ENCODE measurements at regions not wholly inside any gene's neighbourhood (a gene's known extent, or its start where the extent isn't known, plus 50 kb on each side); places are given as distances from the start of the nearest gene placed in this dataset.

DNA sequence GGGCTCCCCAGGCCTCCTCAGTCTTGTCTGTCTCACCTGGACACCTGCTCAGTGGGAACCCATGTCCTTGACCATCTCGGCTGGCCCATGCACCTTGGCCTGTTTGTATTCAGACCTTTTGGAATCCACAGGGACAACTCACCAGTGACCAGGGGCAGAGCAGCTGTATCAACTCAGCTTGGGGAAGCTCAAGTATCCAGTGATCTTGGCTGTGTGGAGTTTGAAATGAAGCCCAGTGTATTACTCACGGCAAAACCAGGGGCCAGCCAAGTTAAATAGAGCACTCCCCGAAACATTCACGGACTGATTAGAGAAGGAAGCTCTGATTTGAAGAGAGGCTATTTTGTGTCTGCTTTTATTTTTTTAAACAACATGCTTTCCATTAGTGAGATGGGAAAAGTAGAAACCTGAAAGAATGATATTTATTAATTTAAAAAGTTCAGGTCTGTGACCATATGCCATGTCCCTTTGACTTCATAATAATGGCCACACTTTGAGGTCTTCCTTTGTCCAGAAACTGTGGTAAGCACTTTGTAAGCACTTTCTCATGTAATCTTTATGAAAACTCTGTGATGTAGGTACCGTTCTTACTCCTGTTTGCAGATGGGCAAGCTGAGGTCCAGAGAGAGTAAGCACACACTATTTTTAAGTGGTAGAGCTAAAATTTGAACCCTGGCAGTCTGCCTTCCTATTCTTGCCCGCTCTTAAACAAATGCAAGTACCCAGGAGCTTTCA is 656.5 kb downstream of the BNC2 start:
- H3K9me3 ChIP-seq = no peaks in the 10 kb centered on the region
- peak; percentile 77 to 90 (median 78) for DNase-seq
- intact Hi-C loops (cut with DNase I) = loop anchor here in 3 of 4 donors (5.0 to 10.0 kb wide), 4 partner anchors 38 to 101 kb away; no protein-coding TSS in a partner anchor
- peaks cover 17% of the 10 kb centered on the region for H3K4me1 ChIP-seq (ENCODE audit: insufficient read depth)
- TF ChIP-seq EP300 (IDR thresholded peaks at IDR 0.05) = no peak
- TF ChIP-seq POLR2A (IDR thresholded peaks at IDR 0.05) = no peak
- TF ChIP-seq CTCF (IDR thresholded peaks at IDR 0.05) = no peak
- H3K27ac ChIP-seq = peak overlapping the region; percentile 42 to 71
- 9 to 23% (median 10%) methylated on average over 6 of the region's 6 CpGs for WGBS, 3 donors
- no peaks in the 10 kb centered on the region for H3K36me3 ChIP-seq
- no peaks in the 10 kb centered on the region for H3K27me3 ChIP-seq
- no peak overlapping the region for H3K4me3 ChIP-seq

- H3K4me3 ChIP-seq = no peak overlapping the region
- H3K27ac ChIP-seq = peak overlapping the region in 1 of 2 donors; percentile 71
- intact Hi-C loops (cut with DNase I) = loop anchor here in 3 of 4 donors (5.0 to 10.0 kb wide), 4 partner anchors 37 to 100 kb away; no protein-coding TSS in a partner anchor
- peak in 1 of 5 donors; percentile 31 for DNase-seq
- H3K9me3 ChIP-seq = no peaks in the 10 kb centered on the region
- TF ChIP-seq CTCF (IDR thresholded peaks at IDR 0.05) (no peak), EP300 (IDR thresholded peaks at IDR 0.05) (no peak), POLR2A (IDR thresholded peaks at IDR 0.05) (no peak)
- peaks cover 17% of the 10 kb centered on the region for H3K4me1 ChIP-seq (ENCODE audit: insufficient read depth)
- H3K36me3 ChIP-seq = no peaks in the 10 kb centered on the region
- no peaks in the 10 kb centered on the region for H3K27me3 ChIP-seq
- WGBS, 3 donors = 8 to 20% (median 13%) methylated on average over 16 of the region's 16 CpGs
Observed at GRCh38 chr9:16214677-16215352, 655.7 kb downstream of the BNC2 start.

DNA sequence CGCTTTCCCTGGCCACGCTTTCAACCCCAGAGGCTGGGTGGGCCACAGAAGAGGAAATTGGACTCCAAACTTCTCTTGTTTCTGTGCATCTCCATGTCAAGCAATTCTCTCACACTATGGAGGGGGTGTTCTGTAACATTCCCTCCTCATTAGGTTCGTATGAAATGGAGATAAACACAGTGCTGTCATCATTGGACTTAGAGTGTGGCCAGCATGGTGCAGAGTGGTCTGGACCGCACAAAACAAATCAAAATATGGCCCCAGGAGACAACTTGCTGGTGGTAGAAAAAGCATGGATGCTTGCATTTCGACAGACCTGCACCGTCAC is 655.2 kb downstream of the BNC2 start:
- H3K27me3 ChIP-seq = no peaks in the 10 kb centered on the region
- intact Hi-C loops (cut with DNase I) = loop anchor here in 2 of 4 donors (10.0 kb wide), 1 partner anchor 99 kb away; no protein-coding TSS in a partner anchor
- DNase-seq = no peak
- WGBS, 3 donors = 47 to 60% (median 54%) methylated on average over 6 of the region's 6 CpGs
- no peaks in the 10 kb centered on the region for H3K36me3 ChIP-seq
- no peak for TF ChIP-seq POLR2A (IDR thresholded peaks at IDR 0.05)
- no peak for TF ChIP-seq CTCF (IDR thresholded peaks at IDR 0.05)
- TF ChIP-seq EP300 (IDR thresholded peaks at IDR 0.05) = no peak
- peaks cover 17% of the 10 kb centered on the region for H3K4me1 ChIP-seq (ENCODE audit: insufficient read depth)
- H3K9me3 ChIP-seq = no peaks in the 10 kb centered on the region
- peak overlapping the region in 1 of 2 donors; percentile 31 for H3K27ac ChIP-seq
- H3K4me3 ChIP-seq = no peak overlapping the region

- H3K27ac ChIP-seq = no peak overlapping the region
- TF ChIP-seq CTCF (IDR thresholded peaks at IDR 0.05) (no peak), POLR2A (IDR thresholded peaks at IDR 0.05) (no peak), EP300 (IDR thresholded peaks at IDR 0.05) (no peak)
- H3K4me1 ChIP-seq (ENCODE audit: insufficient read depth) = peaks cover 14% of the 10 kb centered on the region
- no peaks in the 10 kb centered on the region for H3K27me3 ChIP-seq
- no peaks in the 10 kb centered on the region for H3K9me3 ChIP-seq
- DNase-seq = no peak
- H3K36me3 ChIP-seq = no peaks in the 10 kb centered on the region
- intact Hi-C loops (cut with DNase I) = loop anchor here in 2 of 4 donors (10.0 kb wide), 1 partner anchor 97 kb away; no protein-coding TSS in a partner anchor
- no peak overlapping the region for H3K4me3 ChIP-seq
- 84 to 86% (median 85%) methylated on average over 22 of the region's 22 CpGs for WGBS, 3 donors
Observed at GRCh38 chr9:16217943-16218701, 652.3 kb downstream of the BNC2 start.

Data from ovary (tissue), 7 donors.